ENCODE measurements at regions not wholly inside any gene's neighbourhood (a gene's known extent, or its start where the extent isn't known, plus 50 kb on each side); places are given as distances from the start of the nearest gene placed in this dataset.

GRCh38 chr5:148719605-148720004 is 65.3 kb upstream of the HTR4 start:
- Histone ChIP-seq H3K27ac (peak overlapping the region; percentile 78), H3K4me3 (no peak overlapping the region), H3K9me3 (ENCODE audit: low read depth) (no peaks in the 10 kb centered on the region), H3K36me3 (no peaks in the 10 kb centered on the region), H3K27me3 (no peaks in the 10 kb centered on the region), H3K4me1 (ENCODE audit: low read depth) (peaks cover 20% of the 10 kb centered on the region)
- DNase-seq (ENCODE audit: low read depth in 1 of 2, low spot score in 1 of 2), result no peak
- no peak for TF ChIP-seq CTCF (IDR thresholded peaks at IDR 0.05; ENCODE audit: low read depth, low read length)

DNA sequence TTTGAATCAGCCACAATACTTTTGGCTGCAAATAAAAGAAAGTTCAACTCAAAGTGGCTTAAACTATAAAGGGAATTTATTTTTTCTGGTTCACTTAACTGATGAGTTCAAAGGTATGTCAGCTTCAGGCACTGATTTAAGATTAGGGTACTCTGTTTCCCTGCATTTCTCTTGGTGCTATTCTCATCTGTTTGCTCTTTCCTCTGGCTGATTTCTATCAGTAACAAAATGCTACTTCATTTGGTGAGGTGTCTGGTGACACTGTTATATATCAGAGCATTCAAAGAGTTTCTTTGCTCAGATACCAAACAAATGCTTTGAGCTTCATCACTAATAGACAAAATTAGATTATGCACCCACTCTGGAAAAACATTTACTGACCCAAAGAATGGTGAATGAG is 65.9 kb upstream of the HTR4 start:
- H3K9me3 ChIP-seq (ENCODE audit: low read depth), result no peaks in the 10 kb centered on the region
- peak overlapping the region; percentile 78 for H3K27ac ChIP-seq
- peaks cover 20% of the 10 kb centered on the region for H3K4me1 ChIP-seq (ENCODE audit: low read depth)
- no peaks in the 10 kb centered on the region for H3K27me3 ChIP-seq
- no peaks in the 10 kb centered on the region for H3K36me3 ChIP-seq
- no peak overlapping the region for H3K4me3 ChIP-seq
- TF ChIP-seq CTCF (IDR thresholded peaks at IDR 0.05; ENCODE audit: low read depth, low read length), result no peak
- no peak for DNase-seq (ENCODE audit: low read depth in 1 of 2, low spot score in 1 of 2)

DNA sequence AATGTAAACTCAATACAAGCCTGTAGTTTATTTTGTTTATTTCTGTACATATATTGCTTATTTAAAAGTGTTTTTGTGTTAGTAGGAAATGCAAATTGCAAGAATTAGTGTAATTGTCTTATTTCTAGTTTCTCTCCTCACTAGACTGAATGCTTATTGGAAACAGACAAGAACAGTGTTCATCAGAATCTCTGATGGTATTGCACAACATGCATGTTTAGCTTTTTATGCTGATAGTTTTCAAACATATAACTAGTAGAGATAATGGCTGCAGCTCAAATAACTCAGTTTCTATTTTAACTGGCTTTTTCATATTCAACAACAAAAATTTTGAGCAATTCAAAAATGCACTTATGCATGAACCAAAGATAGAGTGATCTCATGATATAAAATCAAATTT is 68.8 kb upstream of the HTR4 start:
- Histone ChIP-seq H3K36me3 (no peaks in the 10 kb centered on the region), H3K4me3 (no peak overlapping the region), H3K27ac (no peak overlapping the region), H3K4me1 (ENCODE audit: low read depth) (peaks cover 26% of the 10 kb centered on the region), H3K27me3 (no peaks in the 10 kb centered on the region), H3K9me3 (ENCODE audit: low read depth) (no peaks in the 10 kb centered on the region)
- TF ChIP-seq CTCF (IDR thresholded peaks at IDR 0.05; ENCODE audit: low read depth, low read length), result no peak
- DNase-seq (ENCODE audit: low read depth in 1 of 2, low spot score in 1 of 2), result no peak

DNA sequence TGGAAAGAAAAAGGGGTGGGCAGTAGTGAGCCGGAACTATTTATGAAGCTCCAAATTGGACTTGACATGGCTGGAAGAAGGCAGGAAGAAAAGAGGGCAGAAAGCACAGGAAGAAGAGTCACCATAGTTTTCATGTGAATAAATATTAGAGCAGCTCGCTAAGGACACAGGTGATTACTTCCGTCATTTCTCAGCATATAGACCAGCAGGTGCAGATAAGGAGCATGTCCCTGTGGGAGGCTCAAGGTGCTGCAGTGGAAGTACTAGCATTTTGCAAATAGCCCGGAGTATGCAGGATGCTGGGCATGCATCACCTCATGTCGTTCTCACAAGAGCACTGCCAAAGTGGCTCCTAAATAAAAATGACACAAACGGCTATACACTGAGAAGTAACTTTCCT is 71.3 kb upstream of the HTR4 start:
- H3K27ac ChIP-seq, result no peak overlapping the region
- TF ChIP-seq CTCF (IDR thresholded peaks at IDR 0.05; ENCODE audit: low read depth, low read length), result no peak
- H3K27me3 ChIP-seq, result no peaks in the 10 kb centered on the region
- DNase-seq (ENCODE audit: low read depth in 1 of 2, low spot score in 1 of 2), result no peak
- H3K4me3 ChIP-seq, result no peak overlapping the region
- no peaks in the 10 kb centered on the region for H3K9me3 ChIP-seq (ENCODE audit: low read depth)
- peaks cover 10% of the 10 kb centered on the region for H3K4me1 ChIP-seq (ENCODE audit: low read depth)
- H3K36me3 ChIP-seq, result no peaks in the 10 kb centered on the region

- Histone ChIP-seq H3K9me3 (ENCODE audit: low read depth) (no peaks in the 10 kb centered on the region), H3K27ac (no peak overlapping the region), H3K27me3 (no peaks in the 10 kb centered on the region), H3K36me3 (no peaks in the 10 kb centered on the region), H3K4me3 (no peak overlapping the region), H3K4me1 (ENCODE audit: low read depth) (peaks cover 8% of the 10 kb centered on the region)
- peak; percentile 18 to 59 for DNase-seq (ENCODE audit: low read depth in 1 of 2, low spot score in 1 of 2)
- TF ChIP-seq CTCF (IDR thresholded peaks at IDR 0.05; ENCODE audit: low read depth, low read length), result peak; percentile 28
Measured at GRCh38 chr5:148729182-148729581, 74.9 kb upstream of the HTR4 start.

DNA sequence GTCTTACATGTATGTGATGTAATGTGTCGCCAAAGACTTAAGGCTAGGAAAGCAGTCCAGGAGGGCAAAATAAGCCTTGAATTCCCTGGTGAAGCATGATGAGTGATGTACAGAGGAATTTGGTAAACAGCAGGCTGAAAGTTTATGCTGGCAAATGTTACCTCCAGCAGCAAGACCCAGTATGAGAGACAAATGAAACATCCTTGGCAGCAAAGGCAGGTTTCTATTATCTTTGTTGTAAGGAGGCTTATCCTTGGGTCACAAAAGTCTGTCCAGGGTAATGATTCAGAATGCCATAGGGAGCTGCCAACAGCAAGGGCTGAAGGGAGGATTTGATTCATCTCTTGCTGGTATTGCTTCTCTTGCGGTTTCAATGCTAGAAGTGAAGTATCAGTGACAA is 75.9 kb upstream of the HTR4 start:
- Histone ChIP-seq H3K27ac (no peak overlapping the region), H3K9me3 (ENCODE audit: low read depth) (no peaks in the 10 kb centered on the region), H3K27me3 (no peaks in the 10 kb centered on the region), H3K4me3 (no peak overlapping the region), H3K36me3 (no peaks in the 10 kb centered on the region), H3K4me1 (ENCODE audit: low read depth) (peaks cover 8% of the 10 kb centered on the region)
- DNase-seq (ENCODE audit: low read depth in 1 of 2, low spot score in 1 of 2), result peak in 1 of 2 donors; percentile 39
- no peak for TF ChIP-seq CTCF (IDR thresholded peaks at IDR 0.05; ENCODE audit: low read depth, low read length)

All from cardiac muscle cell (in vitro differentiated cells and primary cell).